Hypothalamus (tissue), 51 donors: ENCODE measurements at regions not wholly inside any gene's neighbourhood (a gene's known extent, or its start where the extent isn't known, plus 50 kb on each side); places are given as distances from the start of the nearest gene placed in this dataset.

Experiments used
- DNase-seq, 51 donors: peaks; one replicate each; lab custom pipeline; 2025; lab: John Stamatoyannopoulos, UW

GRCh38 chr5:158143081-158143480 lies 284.1 kb upstream of the CLINT1 start:
- DNase-seq = no peak

- no peak for DNase-seq
Measured at GRCh38 chr5:158142156-158142555, 283.2 kb upstream of the CLINT1 start.

DNA sequence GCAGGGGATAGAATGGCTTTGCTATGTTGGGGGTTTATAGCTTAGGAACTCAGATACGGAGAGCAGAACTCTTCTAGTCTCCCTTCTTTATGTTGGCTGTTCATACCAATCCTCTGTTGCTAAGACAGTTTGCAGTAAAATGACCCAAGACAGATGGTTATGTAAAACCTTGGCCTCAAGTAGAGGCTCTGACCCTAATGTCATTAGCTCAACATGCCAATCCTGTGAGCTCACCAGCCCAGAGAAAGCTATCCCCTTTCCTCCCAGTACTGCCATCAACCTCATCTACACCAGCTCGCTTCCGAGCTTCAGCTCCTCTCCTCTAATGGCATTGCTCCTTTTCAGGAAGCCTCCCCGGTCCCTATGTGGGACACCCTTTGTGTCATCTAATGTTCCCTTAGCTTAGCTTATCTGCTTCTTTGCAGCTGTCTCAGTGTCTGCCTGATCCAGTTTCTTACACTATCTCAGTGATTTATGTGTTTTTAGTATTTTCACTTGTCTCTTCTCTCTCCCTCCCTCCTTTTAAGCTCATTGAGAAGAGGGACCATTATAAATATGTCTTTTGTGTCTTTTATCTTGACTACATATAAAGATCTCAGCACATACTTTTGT lies 281.3 kb upstream of the CLINT1 start:
- DNase-seq = no peak

DNA sequence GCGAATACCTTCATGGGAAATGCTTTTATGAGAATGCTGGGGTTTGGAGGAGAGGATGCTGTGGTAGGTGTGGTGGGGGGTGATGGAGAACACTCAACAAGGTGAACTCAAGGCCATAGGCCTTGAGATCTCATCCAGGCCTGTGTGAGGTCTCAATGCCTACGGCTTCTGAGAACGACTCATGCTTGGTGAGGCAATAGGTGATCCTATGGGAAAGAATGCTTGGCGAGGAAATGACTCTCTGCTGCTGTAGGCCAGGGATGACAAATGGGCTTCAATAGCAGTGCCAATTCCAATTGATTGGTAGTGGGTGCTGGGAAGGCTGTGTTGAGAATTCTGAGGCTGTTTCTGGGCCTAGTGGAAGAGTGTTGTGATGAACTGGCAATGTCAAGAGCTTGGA lies 280.2 kb upstream of the CLINT1 start:
- no peak for DNase-seq

- no peak for DNase-seq
Measured at GRCh38 chr5:158135682-158136179, 276.8 kb upstream of the CLINT1 start.

DNA sequence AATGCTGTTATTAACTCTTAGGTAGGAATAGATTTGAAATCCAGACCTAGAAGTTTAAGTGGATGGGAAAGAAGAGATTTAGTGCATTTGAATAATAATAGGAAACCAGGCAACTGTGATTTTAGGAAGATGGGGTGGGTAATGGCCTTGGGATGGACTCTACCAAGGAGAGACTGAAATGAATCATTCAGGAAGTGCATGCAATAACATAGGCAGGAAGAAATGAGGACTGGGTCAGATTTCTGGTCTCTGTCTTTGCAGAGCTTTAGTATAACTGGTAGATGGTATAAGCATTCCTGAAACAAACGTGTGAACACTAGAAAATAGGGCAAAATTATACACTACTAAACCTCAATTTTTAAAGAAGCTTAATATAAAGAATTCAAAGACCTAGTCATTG lies 274.4 kb upstream of the CLINT1 start:
- no peak for DNase-seq

DNA sequence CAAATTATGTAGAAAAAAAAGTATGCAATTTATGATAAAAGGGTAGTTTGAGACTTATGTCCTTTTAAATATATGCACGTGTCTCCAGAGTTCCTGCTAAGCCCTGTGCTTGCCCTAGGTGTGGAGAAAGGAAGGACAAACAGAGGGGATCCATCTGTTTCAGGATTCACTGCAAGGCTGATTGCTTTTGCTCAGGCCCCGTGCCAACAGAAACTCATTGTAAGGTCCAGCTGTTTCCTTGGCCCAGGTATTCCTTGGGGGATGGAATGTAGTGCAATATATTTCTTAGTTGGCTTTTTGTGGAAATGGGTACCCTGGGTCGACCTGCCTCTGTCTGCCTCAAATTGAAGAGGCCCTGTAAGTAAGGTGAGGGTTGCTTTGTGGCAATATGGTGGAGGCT lies 268.6 kb upstream of the CLINT1 start:
- DNase-seq = no peak

- no peak for DNase-seq
Measured at GRCh38 chr5:158126442-158127405, 267.8 kb upstream of the CLINT1 start.

GRCh38 chr5:158124606-158125316 lies 265.8 kb upstream of the CLINT1 start:
- DNase-seq = no peak

- no peak for DNase-seq
Measured at GRCh38 chr5:158123595-158123994, 264.6 kb upstream of the CLINT1 start.

GRCh38 chr5:158121678-158122077 lies 262.7 kb upstream of the CLINT1 start:
- DNase-seq = no peak

- no peak for DNase-seq
Measured at GRCh38 chr5:158120760-158121159, 261.8 kb upstream of the CLINT1 start.

- no peak for DNase-seq
Measured at GRCh38 chr5:158119961-158120723, 261.2 kb upstream of the CLINT1 start.

DNA sequence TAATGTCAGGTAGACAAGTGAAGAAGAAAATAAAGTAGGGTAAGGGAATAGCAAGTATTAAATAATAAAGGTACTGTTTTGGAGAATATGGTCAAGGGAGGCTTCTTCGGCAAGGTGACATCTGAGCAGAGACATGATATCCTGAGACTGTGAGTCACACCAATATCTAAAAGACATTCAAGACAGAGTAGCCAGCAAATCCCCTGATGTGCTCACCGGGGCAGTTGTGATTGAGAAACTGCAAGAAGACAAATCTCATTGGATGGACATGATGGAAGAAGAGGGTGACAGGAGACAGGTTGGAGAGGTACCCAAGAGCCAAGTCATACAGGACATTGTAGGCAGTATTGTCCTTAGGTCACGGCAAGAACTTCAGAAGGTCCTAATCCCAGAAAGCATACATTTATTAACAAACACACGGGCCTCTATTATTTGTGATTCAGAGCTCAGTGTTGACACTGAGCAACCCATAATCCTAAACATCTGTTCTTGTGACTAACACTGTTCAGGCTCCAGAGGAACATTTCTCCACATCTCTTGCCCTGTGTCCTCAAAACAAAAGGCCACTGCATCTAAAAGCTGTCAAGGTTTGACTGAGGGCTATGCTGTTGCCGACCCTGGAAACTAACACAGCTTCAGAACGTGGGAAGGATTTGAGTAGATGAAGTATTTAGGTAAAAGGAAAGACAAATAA lies 258.7 kb upstream of the CLINT1 start:
- DNase-seq = no peak

DNA sequence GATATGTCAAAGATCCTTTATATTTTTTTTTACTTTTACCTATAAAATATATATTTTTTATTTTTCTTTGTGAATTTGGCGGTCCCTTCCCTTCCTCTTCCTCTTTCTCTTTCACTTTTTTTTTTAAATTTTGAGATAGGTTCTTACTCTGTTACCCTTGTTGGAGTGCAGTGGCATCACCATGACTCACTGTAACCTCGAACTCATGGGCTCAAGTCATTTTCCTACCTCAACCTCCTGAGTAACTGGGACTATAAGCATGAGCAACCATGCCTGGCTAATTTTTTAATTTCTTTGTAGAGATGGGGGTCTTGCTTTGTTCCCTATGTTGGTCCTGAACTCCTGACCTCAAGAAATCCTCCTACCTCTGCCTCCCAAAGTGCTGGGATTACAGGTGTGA lies 258.0 kb upstream of the CLINT1 start:
- DNase-seq = no peak

- no peak for DNase-seq
Measured at GRCh38 chr5:158115468-158115867, 256.5 kb upstream of the CLINT1 start.

DNA sequence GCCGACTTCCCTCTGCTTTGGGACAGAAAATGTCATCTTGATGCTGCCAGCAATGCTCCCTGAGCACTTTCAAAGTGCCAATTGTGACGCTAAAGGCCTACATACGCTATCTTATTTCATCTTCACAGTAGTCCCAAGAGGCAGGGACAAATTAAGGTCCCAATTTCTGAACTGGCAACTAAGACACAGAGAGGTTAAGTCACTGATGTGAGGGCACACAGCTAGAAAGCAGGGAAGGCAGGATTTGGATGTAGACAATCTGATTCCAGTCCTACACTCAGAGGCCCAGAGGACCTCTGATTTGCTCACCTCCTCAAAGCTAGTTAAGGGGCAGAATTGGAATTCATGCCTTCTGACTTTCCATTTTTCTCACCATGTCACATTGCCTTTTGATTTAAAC lies 249.2 kb upstream of the CLINT1 start:
- no peak for DNase-seq

- DNase-seq = no peak
Measured at GRCh38 chr5:158100373-158100888, 241.5 kb upstream of the CLINT1 start.

GRCh38 chr5:158099571-158100105 lies 240.7 kb upstream of the CLINT1 start:
- no peak for DNase-seq
